ENCODE measurements at regions not wholly inside any gene's neighbourhood (a gene's known extent, or its start where the extent isn't known, plus 50 kb on each side); places are given as distances from the start of the nearest gene placed in this dataset.

- TF ChIP-seq POLR2AphosphoS5 (IDR thresholded peaks at IDR 0.05): no peak
- no peak for TF ChIP-seq CTCF (IDR thresholded peaks at IDR 0.05 in 8 of 11, conservative IDR thresholded peaks at IDR 0.05 in 3 of 11)
These were observed 285.1 kb downstream of the MAT2B start for GRCh38 chr5:163790497-163790896.
